IPS-18a (cell line): ENCODE measurements at regions not wholly inside any gene's neighbourhood (a gene's known extent, or its start where the extent isn't known, plus 50 kb on each side); places are given as distances from the start of the nearest gene placed in this dataset.
"Not testable (repeated sequence)": the region's sequence is repeated elsewhere in the genome, so short reads cannot be mapped to it uniquely, and the experiment has no call there.

Experiments
- H3K27ac ChIP-seq: one replicate; pipeline ENCODE4 v1.5.1; 2013; ENCODE audit warnings: low read length
- H3K27me3 ChIP-seq: one replicate; pipeline ENCODE4 v1.6.1; 2013; ENCODE audit warnings: mild to moderate bottlenecking, low read length; ENCODE audit not compliant: control insufficient read depth, insufficient read depth
- H3K36me3 ChIP-seq: one replicate; pipeline ENCODE4 v1.6.1; 2013; ENCODE audit warnings: low read depth, low read length; ENCODE audit not compliant: control insufficient read depth
- H3K4me1 ChIP-seq: one replicate; pipeline ENCODE4 v1.6.1; 2013; ENCODE audit warnings: low read depth, low read length; ENCODE audit not compliant: control insufficient read depth
- H3K4me3 ChIP-seq: one replicate; pipeline ENCODE4 v1.5.1; 2013; ENCODE audit warnings: low read length
- H3K9ac ChIP-seq: one replicate; pipeline ENCODE4 v1.6.1; 2013; ENCODE audit warnings: mild to moderate bottlenecking, low read length, moderate library complexity
- H3K9me3 ChIP-seq: one replicate; pipeline ENCODE4 v1.6.1; 2013; ENCODE audit warnings: low read depth, low read length; ENCODE audit not compliant: control insufficient read depth

- no peaks in the 10 kb centered on the region for H3K36me3 ChIP-seq
- H3K27me3 ChIP-seq = no peaks in the 10 kb centered on the region
- no peak overlapping the region for H3K9ac ChIP-seq
- no peaks in the 10 kb centered on the region for H3K9me3 ChIP-seq
- H3K4me3 ChIP-seq = no peak overlapping the region
- H3K27ac ChIP-seq = no peak overlapping the region
- no peaks in the 10 kb centered on the region for H3K4me1 ChIP-seq
These were observed 1787.0 kb upstream of the PIK3C3 start for GRCh38 chr18:40168026-40168425.

DNA sequence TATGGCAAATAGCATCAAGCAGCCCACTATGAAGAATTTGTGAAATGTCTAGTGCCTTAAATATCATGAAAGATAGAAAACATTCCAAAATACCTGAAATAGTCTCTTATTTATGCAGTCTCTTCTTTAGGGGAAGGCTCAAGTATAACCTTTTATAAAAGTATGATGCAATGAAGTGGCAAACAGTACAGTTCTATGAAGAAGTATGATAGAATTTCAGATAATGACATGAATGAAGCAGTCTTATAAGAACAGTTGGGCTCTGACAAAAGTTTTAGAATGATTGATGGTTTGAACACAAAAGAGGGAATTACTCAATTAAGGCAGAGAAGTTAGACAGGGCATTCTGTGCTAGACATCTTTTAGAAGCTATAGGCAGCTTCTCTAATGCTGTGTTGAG lies 1791.8 kb upstream of the PIK3C3 start:
- no peaks in the 10 kb centered on the region for H3K36me3 ChIP-seq
- peaks cover 2% of the 10 kb centered on the region for H3K4me1 ChIP-seq
- H3K4me3 ChIP-seq = no peak overlapping the region
- H3K27me3 ChIP-seq = no peaks in the 10 kb centered on the region
- no peak overlapping the region for H3K9ac ChIP-seq
- H3K27ac ChIP-seq = no peak overlapping the region
- no peaks in the 10 kb centered on the region for H3K9me3 ChIP-seq

GRCh38 chr18:40160361-40160760 lies 1794.7 kb upstream of the PIK3C3 start:
- Histone ChIP-seq H3K9me3 (no peaks in the 10 kb centered on the region), H3K9ac (no peak overlapping the region), H3K4me3 (no peak overlapping the region), H3K27ac (no peak overlapping the region), H3K4me1 (peaks cover 2% of the 10 kb centered on the region), H3K27me3 (no peaks in the 10 kb centered on the region), H3K36me3 (no peaks in the 10 kb centered on the region)

DNA sequence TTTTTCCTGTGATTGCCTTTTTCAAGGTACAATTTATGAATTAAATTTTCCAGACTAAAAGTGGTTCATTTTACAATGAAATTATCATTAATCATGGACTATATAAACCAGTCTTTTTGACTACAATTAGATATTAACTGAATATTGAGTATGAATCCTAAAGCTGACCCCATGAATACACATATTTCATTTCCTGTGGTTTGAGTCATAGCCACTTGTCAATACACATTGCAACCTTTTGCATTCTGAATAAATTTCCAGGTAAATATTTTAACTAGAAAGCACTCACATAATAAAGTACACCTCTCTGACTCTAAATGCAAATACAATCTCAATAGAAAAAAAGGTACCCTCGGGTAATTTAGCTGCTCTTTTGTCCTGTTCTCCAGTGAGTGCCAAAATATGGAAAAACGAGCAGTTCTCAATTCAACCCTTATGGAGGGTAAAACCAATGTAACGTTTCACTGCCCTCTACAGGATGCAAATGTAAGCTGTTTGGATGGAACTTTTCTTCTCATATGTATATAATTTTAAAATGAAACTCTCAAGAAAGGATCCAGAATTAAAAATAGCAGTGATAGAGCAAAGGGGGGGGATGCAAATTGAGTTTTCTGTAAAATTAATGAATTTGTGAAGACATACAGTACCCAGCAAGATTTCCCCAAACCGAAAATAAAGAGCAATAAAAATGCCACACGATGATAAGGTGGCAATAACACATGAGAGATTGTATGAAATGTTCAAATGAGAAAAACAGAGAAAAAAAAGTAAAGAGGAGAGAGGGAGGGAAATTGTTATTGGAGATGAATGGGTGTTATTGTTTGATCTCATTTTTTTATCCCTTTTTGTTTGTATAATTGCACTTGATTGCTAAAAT lies 1795.7 kb upstream of the PIK3C3 start:
- H3K27ac ChIP-seq = no peak overlapping the region
- H3K9me3 ChIP-seq = no peaks in the 10 kb centered on the region
- H3K4me3 ChIP-seq = no peak overlapping the region
- no peaks in the 10 kb centered on the region for H3K27me3 ChIP-seq
- no peaks in the 10 kb centered on the region for H3K36me3 ChIP-seq
- peaks cover 2% of the 10 kb centered on the region for H3K4me1 ChIP-seq
- no peak overlapping the region for H3K9ac ChIP-seq

DNA sequence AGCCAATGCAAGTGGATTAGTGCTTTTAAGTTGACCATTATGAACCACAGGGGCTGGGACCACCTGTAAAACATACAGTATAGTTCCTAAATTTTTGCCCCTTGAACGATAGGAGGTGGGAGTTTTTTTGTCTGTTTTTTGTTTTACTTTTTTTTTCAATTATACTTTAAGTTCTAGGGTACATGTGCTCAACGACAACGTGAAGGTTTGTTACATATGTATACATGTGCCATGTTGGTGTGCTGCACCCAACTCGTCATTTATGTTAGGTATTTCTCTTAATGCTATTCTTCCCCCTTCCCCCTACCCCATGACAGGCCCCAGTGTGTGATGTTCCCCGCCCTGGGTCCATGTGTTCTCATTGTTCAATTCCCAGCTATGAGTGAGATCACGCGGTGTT lies 1797.9 kb upstream of the PIK3C3 start:
- Histone ChIP-seq H3K9me3 (no peaks in the 10 kb centered on the region), H3K4me3 (no peak overlapping the region), H3K9ac (no peak overlapping the region), H3K4me1 (peaks cover 2% of the 10 kb centered on the region), H3K27ac (no peak overlapping the region), H3K36me3 (no peaks in the 10 kb centered on the region), H3K27me3 (no peaks in the 10 kb centered on the region)

- Histone ChIP-seq H3K36me3 (no peaks in the 10 kb centered on the region), H3K27me3 (no peaks in the 10 kb centered on the region), H3K9ac (no peak overlapping the region), H3K4me1 (no peaks in the 10 kb centered on the region), H3K27ac (no peak overlapping the region), H3K4me3 (no peak overlapping the region), H3K9me3 (no peaks in the 10 kb centered on the region)
These were observed 1802.2 kb upstream of the PIK3C3 start for GRCh38 chr18:40152859-40153258.

- Histone ChIP-seq H3K9ac (no peak overlapping the region), H3K36me3 (no peaks in the 10 kb centered on the region), H3K4me1 (no peaks in the 10 kb centered on the region), H3K4me3 (no peak overlapping the region), H3K9me3 (no peaks in the 10 kb centered on the region), H3K27ac (no peak overlapping the region), H3K27me3 (no peaks in the 10 kb centered on the region)
These were observed 1806.1 kb upstream of the PIK3C3 start for GRCh38 chr18:40148960-40149359.

GRCh38 chr18:40133253-40133652 lies 1821.8 kb upstream of the PIK3C3 start:
- no peaks in the 10 kb centered on the region for H3K36me3 ChIP-seq
- no peak overlapping the region for H3K9ac ChIP-seq
- H3K27me3 ChIP-seq = no peaks in the 10 kb centered on the region
- H3K4me3 ChIP-seq = no peak overlapping the region
- no peaks in the 10 kb centered on the region for H3K9me3 ChIP-seq
- H3K4me1 ChIP-seq = peaks cover 4% of the 10 kb centered on the region
- no peak overlapping the region for H3K27ac ChIP-seq

- H3K27me3 ChIP-seq, H3K4me1 ChIP-seq, H3K9ac ChIP-seq, H3K9me3 ChIP-seq, H3K4me3 ChIP-seq, H3K36me3 ChIP-seq, H3K27ac ChIP-seq: not testable (repeated sequence)
These were observed 1822.6 kb upstream of the PIK3C3 start for GRCh38 chr18:40132438-40132837.

DNA sequence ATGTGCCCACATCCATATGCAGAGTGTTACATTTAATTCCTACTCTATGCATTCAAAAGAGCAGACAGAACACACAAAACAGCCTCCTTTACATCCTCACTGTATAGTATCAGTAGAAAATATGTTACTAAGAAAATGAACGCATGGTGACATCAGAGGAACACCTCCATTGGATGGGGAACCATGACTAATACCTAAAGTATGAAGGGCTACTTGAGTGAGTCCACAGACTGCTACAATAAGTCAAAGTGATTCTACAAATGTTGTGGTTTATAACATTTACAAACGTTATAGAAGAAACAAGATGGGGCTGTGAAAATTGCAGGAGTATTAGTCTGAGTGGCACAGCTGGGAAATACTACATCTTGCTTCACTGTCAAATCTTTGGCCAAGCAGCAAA lies 1830.9 kb upstream of the PIK3C3 start:
- Histone ChIP-seq H3K36me3 (no peaks in the 10 kb centered on the region), H3K4me3 (no peak overlapping the region), H3K9me3 (no peaks in the 10 kb centered on the region), H3K4me1 (no peaks in the 10 kb centered on the region), H3K27ac (no peak overlapping the region), H3K27me3 (no peaks in the 10 kb centered on the region), H3K9ac (no peak overlapping the region)

GRCh38 chr18:40120796-40121391 lies 1834.1 kb upstream of the PIK3C3 start:
- Histone ChIP-seq H3K9me3 (no peaks in the 10 kb centered on the region), H3K4me3 (no peak overlapping the region), H3K4me1 (no peaks in the 10 kb centered on the region), H3K36me3 (no peaks in the 10 kb centered on the region), H3K9ac (no peak overlapping the region), H3K27ac (no peak overlapping the region), H3K27me3 (no peaks in the 10 kb centered on the region)

DNA sequence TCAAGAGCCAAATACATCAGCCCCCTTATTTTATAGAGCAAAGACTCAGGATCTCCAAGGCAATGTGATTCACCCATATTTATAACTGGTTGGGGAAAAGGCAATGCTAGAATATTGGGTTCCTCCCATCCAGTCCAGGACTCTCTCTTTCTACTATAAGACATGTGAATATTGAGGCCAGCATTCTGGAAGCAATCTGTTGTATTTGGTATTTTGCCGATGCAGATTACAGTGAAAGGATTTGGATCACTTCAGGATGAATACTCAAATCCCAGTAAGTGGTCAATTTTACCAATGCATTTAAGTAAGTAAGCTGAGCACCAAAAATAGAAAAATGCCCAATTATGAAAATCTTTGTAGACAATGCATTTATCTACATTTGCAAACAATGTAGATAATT lies 1834.7 kb upstream of the PIK3C3 start:
- Histone ChIP-seq H3K4me3 (no peak overlapping the region), H3K4me1 (no peaks in the 10 kb centered on the region), H3K9me3 (no peaks in the 10 kb centered on the region), H3K9ac (no peak overlapping the region), H3K27me3 (no peaks in the 10 kb centered on the region), H3K27ac (no peak overlapping the region), H3K36me3 (no peaks in the 10 kb centered on the region)
